ENCODE measurements at regions not wholly inside any gene's neighbourhood (a gene's known extent, or its start where the extent isn't known, plus 50 kb on each side); places are given as distances from the start of the nearest gene placed in this dataset.

- in situ Hi-C loops (cut with MboI; ENCODE audit: low sequenced_read_pairs, unreplicated experiment), result no loop called here
- DNase-seq (ENCODE audit: low spot score), result no peak
- no peak for TF ChIP-seq CTCF (IDR thresholded peaks at IDR 0.05; ENCODE audit: borderline replicate concordance, control extremely low read depth, extremely low read depth, insufficient read depth, missing control alignments)
Measured at GRCh38 chr11:71335371-71335770, 83.0 kb upstream of the SHANK2 start.

- DNase-seq (ENCODE audit: low spot score), result no peak
- TF ChIP-seq CTCF (IDR thresholded peaks at IDR 0.05; ENCODE audit: borderline replicate concordance, control extremely low read depth, extremely low read depth, insufficient read depth, missing control alignments), result no peak
- in situ Hi-C loops (cut with MboI; ENCODE audit: low sequenced_read_pairs, unreplicated experiment), result no loop called here
Measured at GRCh38 chr11:71334191-71334590, 81.8 kb upstream of the SHANK2 start.

GRCh38 chr11:71333473-71333872 lies 81.1 kb upstream of the SHANK2 start:
- TF ChIP-seq CTCF (IDR thresholded peaks at IDR 0.05; ENCODE audit: borderline replicate concordance, control extremely low read depth, extremely low read depth, insufficient read depth, missing control alignments), result no peak
- in situ Hi-C loops (cut with MboI; ENCODE audit: low sequenced_read_pairs, unreplicated experiment), result no loop called here
- DNase-seq (ENCODE audit: low spot score), result no peak

GRCh38 chr11:71332447-71332846 lies 80.1 kb upstream of the SHANK2 start:
- no peak for DNase-seq (ENCODE audit: low spot score)
- no peak for TF ChIP-seq CTCF (IDR thresholded peaks at IDR 0.05; ENCODE audit: borderline replicate concordance, control extremely low read depth, extremely low read depth, insufficient read depth, missing control alignments)
- in situ Hi-C loops (cut with MboI; ENCODE audit: low sequenced_read_pairs, unreplicated experiment), result no loop called here

- no peak for DNase-seq (ENCODE audit: low spot score)
- in situ Hi-C loops (cut with MboI; ENCODE audit: low sequenced_read_pairs, unreplicated experiment), result no loop called here
- TF ChIP-seq CTCF (IDR thresholded peaks at IDR 0.05; ENCODE audit: borderline replicate concordance, control extremely low read depth, extremely low read depth, insufficient read depth, missing control alignments), result no peak
Measured at GRCh38 chr11:71332046-71332445, 79.7 kb upstream of the SHANK2 start.

- TF ChIP-seq CTCF (IDR thresholded peaks at IDR 0.05; ENCODE audit: borderline replicate concordance, control extremely low read depth, extremely low read depth, insufficient read depth, missing control alignments), result no peak
- no peak for DNase-seq (ENCODE audit: low spot score)
- in situ Hi-C loops (cut with MboI; ENCODE audit: low sequenced_read_pairs, unreplicated experiment), result no loop called here
Measured at GRCh38 chr11:71331631-71332030, 79.3 kb upstream of the SHANK2 start.

- no peak for TF ChIP-seq CTCF (IDR thresholded peaks at IDR 0.05; ENCODE audit: borderline replicate concordance, control extremely low read depth, extremely low read depth, insufficient read depth, missing control alignments)
- in situ Hi-C loops (cut with MboI; ENCODE audit: low sequenced_read_pairs, unreplicated experiment), result no loop called here
- DNase-seq (ENCODE audit: low spot score), result no peak
Measured at GRCh38 chr11:71330996-71331395, 78.6 kb upstream of the SHANK2 start.
